Fibroblast of lung (primary cell): ENCODE measurements at regions not wholly inside any gene's neighbourhood (a gene's known extent, or its start where the extent isn't known, plus 50 kb on each side); places are given as distances from the start of the nearest gene placed in this dataset.

Experiments used
- EZH2 ChIP-seq: IDR thresholded peaks from 2 replicates; pipeline ENCODE4 v1.5.1; 2012; ENCODE audit warnings: low read length, control low read depth, mild to moderate bottlenecking; ENCODE audit errors: missing control alignments
- TF ChIP-seq, protein P1 (sequence below), 2 donors: IDR thresholded peaks in 1 of 2; conservative IDR thresholded peaks in 1 of 2; 1 replicate in 1 of 2; 2 replicates in 1 of 2; pipeline ENCODE4 v1.5.1; 2011 to 2012; ENCODE audit warnings: low read length in 2 of 2, control low read depth in 1 of 2, inconsistent platforms in 1 of 2, low read depth in 1 of 2, mild to moderate bottlenecking in 1 of 2

DNA sequence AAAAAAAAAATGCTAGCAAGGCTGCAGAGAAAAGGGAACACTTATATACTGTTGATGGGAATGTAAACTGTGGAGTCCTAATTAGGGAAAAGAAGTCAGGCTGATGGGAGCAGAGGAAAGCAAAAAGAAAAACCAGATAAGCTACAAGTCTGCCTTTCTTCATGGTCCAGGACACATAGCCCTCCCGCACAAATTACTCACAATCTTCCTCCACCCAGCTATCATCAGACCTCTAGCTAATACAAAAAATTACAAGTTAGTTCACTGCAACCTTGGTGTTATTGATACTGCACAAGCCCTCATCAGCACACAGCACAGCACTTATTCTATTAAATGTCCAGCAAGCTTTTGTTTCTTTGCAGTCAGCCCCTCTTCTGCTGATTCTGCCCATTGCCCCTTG is 186.0 kb upstream of the ADRA1B start:
- no peak for TF ChIP-seq EZH2
- TF ChIP-seq, protein P1, sequence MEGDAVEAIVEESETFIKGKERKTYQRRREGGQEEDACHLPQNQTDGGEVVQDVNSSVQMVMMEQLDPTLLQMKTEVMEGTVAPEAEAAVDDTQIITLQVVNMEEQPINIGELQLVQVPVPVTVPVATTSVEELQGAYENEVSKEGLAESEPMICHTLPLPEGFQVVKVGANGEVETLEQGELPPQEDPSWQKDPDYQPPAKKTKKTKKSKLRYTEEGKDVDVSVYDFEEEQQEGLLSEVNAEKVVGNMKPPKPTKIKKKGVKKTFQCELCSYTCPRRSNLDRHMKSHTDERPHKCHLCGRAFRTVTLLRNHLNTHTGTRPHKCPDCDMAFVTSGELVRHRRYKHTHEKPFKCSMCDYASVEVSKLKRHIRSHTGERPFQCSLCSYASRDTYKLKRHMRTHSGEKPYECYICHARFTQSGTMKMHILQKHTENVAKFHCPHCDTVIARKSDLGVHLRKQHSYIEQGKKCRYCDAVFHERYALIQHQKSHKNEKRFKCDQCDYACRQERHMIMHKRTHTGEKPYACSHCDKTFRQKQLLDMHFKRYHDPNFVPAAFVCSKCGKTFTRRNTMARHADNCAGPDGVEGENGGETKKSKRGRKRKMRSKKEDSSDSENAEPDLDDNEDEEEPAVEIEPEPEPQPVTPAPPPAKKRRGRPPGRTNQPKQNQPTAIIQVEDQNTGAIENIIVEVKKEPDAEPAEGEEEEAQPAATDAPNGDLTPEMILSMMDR (conservative IDR thresholded peaks at IDR 0.05 in 1 of 2, IDR thresholded peaks at IDR 0.05 in 1 of 2; ENCODE audit: low read depth in 1 of 2, low read length in 2 of 2), result no peak
